WTC11 (cell line): ENCODE measurements at regions not wholly inside any gene's neighbourhood (a gene's known extent, or its start where the extent isn't known, plus 50 kb on each side); places are given as distances from the start of the nearest gene placed in this dataset.

Experiments
- ATAC-seq: fragments of 200-7000 bp; cut with Tn5 transposase; 2 replicates; pipeline ENCODE4 v1.10.0; 2021; ENCODE audit warnings: mild to moderate bottlenecking, moderate library complexity
- CTCF ChIA-PET: fragments of 300-600 bp; sonication (Branson Sonifier 250); formaldehyde crosslinking; loops from one replicate; lab custom pipeline; 2021; ENCODE audit warnings: antibody characterized with exemption; lab: Charles Lee
- POLR2A ChIA-PET: fragments of 350-600 bp; sonication (Branson Sonifier 250); formaldehyde crosslinking; loops from one replicate; lab custom pipeline; 2021; ENCODE audit warnings: antibody characterized with exemption; lab: Charles Lee
- DNase-seq: peaks from one replicate; pipeline ENCODE4 v3.0.0; 2021; ENCODE audit warnings: low spot score
- H3K27ac Mint-ChIP-seq: 2 replicates; pipeline ENCODE4 v1.8.0; 2021; ENCODE audit warnings: mixed read lengths
- H3K27me3 Mint-ChIP-seq: 2 replicates; pipeline ENCODE4 v1.8.0; 2021; ENCODE audit warnings: low read depth, mild to moderate bottlenecking, moderate library complexity, mixed read lengths
- H3K36me3 Mint-ChIP-seq: 2 replicates; pipeline ENCODE4 v1.8.0; 2021; ENCODE audit warnings: mixed read lengths
- H3K4me1 Mint-ChIP-seq: 2 replicates; pipeline ENCODE4 v1.8.0; 2022; ENCODE audit warnings: mixed read lengths
- H3K4me3 Mint-ChIP-seq: 2 replicates; pipeline ENCODE4 v1.8.0; 2021; ENCODE audit warnings: mild to moderate bottlenecking, moderate library complexity, mixed read lengths
- H3K9me3 Mint-ChIP-seq: 2 replicates; pipeline ENCODE4 v1.8.0; 2021; ENCODE audit warnings: mixed read lengths
- ATF3 ChIP-seq: sonication (generic); formaldehyde crosslinking; conservative IDR thresholded peaks from 2 replicates; pipeline ENCODE4 v1.8.1; 2022; ENCODE audit warnings: mild to moderate bottlenecking, missing genetic modification reagents
- CBFB ChIP-seq: sonication (generic); formaldehyde crosslinking; IDR thresholded peaks from 2 replicates; pipeline ENCODE4 v1.8.1; 2022; ENCODE audit warnings: mild to moderate bottlenecking, low read depth, missing genetic modification reagents
- CREB1 ChIP-seq: sonication (generic); formaldehyde crosslinking; IDR thresholded peaks from 2 replicates; pipeline ENCODE4 v1.8.0; 2023; ENCODE audit warnings: mild to moderate bottlenecking, missing genetic modification reagents
- E2F4 ChIP-seq: sonication (generic); formaldehyde crosslinking; IDR thresholded peaks from 2 replicates; pipeline ENCODE4 v1.8.1; 2022; ENCODE audit warnings: low read depth, mild to moderate bottlenecking, moderate library complexity, missing genetic modification reagents, borderline replicate concordance
- GABPB1 ChIP-seq: sonication (generic); formaldehyde crosslinking; IDR thresholded peaks from 2 replicates; pipeline ENCODE4 v1.8.1; 2023; ENCODE audit warnings: mild to moderate bottlenecking, missing genetic modification reagents
- GRHL2 ChIP-seq: fragments of 250-450 bp; sonication (Bioruptor Pico); IDR thresholded peaks from 2 replicates; pipeline ENCODE4 v1.8.0; 2022; ENCODE audit warnings: mild to moderate bottlenecking, moderate library complexity; ENCODE audit not compliant: insufficient replicate concordance, severe bottlenecking
- HMGXB4 ChIP-seq: sonication (generic); formaldehyde crosslinking; IDR thresholded peaks from 2 replicates; pipeline ENCODE4 v1.8.1; 2023; ENCODE audit warnings: mild to moderate bottlenecking, moderate library complexity, missing genetic modification reagents
- MXD4 ChIP-seq: fragments of 250-450 bp; sonication (Bioruptor Pico); IDR thresholded peaks from 2 replicates; pipeline ENCODE4 v1.8.0; 2021; ENCODE audit warnings: mild to moderate bottlenecking, moderate library complexity, borderline replicate concordance
- RORB ChIP-seq: fragments of 250-450 bp; sonication (Bioruptor Pico); IDR thresholded peaks from 2 replicates; pipeline ENCODE4 v1.9.0; 2021; ENCODE audit warnings: mild to moderate bottlenecking
- SOX15 ChIP-seq: fragments of 250-450 bp; sonication (Bioruptor Pico); IDR thresholded peaks from 2 replicates; pipeline ENCODE4 v1.9.0; 2021; ENCODE audit warnings: mild to moderate bottlenecking
- SP1 ChIP-seq: sonication (generic); formaldehyde crosslinking; conservative IDR thresholded peaks from 2 replicates; pipeline ENCODE4 v1.8.1; 2022; ENCODE audit warnings: missing genetic modification reagents
- TCF7 ChIP-seq: sonication (generic); formaldehyde crosslinking; IDR thresholded peaks from 2 replicates; pipeline ENCODE4 v1.8.0; 2022; ENCODE audit warnings: mild to moderate bottlenecking, low read depth, missing genetic modification reagents, moderate library complexity
- TEAD1 ChIP-seq: sonication (generic); formaldehyde crosslinking; IDR thresholded peaks from 2 replicates; pipeline ENCODE4 v1.8.0; 2022; ENCODE audit warnings: mild to moderate bottlenecking, missing genetic modification reagents
- ZBTB21 ChIP-seq: sonication (generic); formaldehyde crosslinking; IDR thresholded peaks from 2 replicates; pipeline ENCODE4 v1.8.1; 2023; ENCODE audit warnings: mild to moderate bottlenecking, missing genetic modification reagents, borderline replicate concordance
- ZNF263 ChIP-seq: sonication (generic); formaldehyde crosslinking; IDR thresholded peaks from 2 replicates; pipeline ENCODE4 v1.8.1; 2022; ENCODE audit warnings: low read depth, mild to moderate bottlenecking, moderate library complexity, missing genetic modification reagents
- ZNF281 ChIP-seq: sonication (generic); formaldehyde crosslinking; IDR thresholded peaks from 2 replicates; pipeline ENCODE4 v1.8.0; 2023; ENCODE audit warnings: mild to moderate bottlenecking, missing genetic modification reagents
- ZNF671 ChIP-seq: fragments of 250-450 bp; sonication (Bioruptor Pico); IDR thresholded peaks from 2 replicates; pipeline ENCODE4 v1.8.0; 2021; ENCODE audit warnings: mild to moderate bottlenecking
- TF ChIP-seq, protein P1 (sequence below): sonication (generic); formaldehyde crosslinking; IDR thresholded peaks from 2 replicates; pipeline ENCODE4 v1.8.1; 2023; ENCODE audit warnings: mild to moderate bottlenecking, missing genetic modification reagents
- TF ChIP-seq, protein P2 (sequence below): sonication (generic); formaldehyde crosslinking; IDR thresholded peaks from 2 replicates; pipeline ENCODE4 v1.8.1; 2023; ENCODE audit warnings: mild to moderate bottlenecking, missing genetic modification reagents, moderate library complexity

DNA sequence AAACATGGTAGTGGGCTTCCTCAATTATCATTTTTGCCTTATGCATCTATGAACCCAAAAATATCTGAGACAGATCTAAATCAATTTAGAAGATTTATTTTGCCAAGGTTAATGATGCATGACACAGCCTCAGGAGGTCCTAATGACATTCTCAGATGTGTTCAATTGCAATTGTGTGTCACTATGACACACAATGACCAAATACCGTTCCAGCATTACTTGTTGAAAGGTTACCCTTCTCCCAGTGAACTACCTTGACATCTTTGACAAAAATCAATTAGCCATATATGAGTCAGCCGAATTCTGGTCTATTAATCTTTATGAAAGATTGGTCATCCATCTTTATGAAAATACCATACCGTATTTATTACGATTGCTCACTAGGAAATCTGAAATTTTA, 592.5 kb upstream of the GJE1 start (continued):
- TF ChIP-seq TCF7 (no peak), E2F4 (CRISPR knock-in tag) (no peak), ATF3 (CRISPR knock-in tag) (no peak)

- POLR2A ChIA-PET, result no interaction called here
- H3K4me1 Mint-ChIP-seq, result peaks cover 31% of the 10 kb centered on the region
- H3K27ac Mint-ChIP-seq, result peak overlapping the region; percentile 14; the same call in 1 of the 2 replicates
- no peak for ATAC-seq
- H3K9me3 Mint-ChIP-seq, result peaks cover 21% of the 10 kb centered on the region
- peaks cover 13% of the 10 kb centered on the region for H3K36me3 Mint-ChIP-seq
- H3K27me3 Mint-ChIP-seq, result no peaks in the 10 kb centered on the region
- CTCF ChIA-PET, result no interaction called here
- TF ChIP-seq SP1 (CRISPR knock-in tag) (no peak), TEAD1 (CRISPR knock-in tag) (no peak), MXD4 (CRISPR knock-in tag) (no peak), SOX15 (no peak), RORB (CRISPR knock-in tag) (no peak), ZNF281 (CRISPR knock-in tag) (no peak), ZNF263 (CRISPR knock-in tag) (no peak), GABPB1 (CRISPR knock-in tag) (no peak), CREB1 (CRISPR knock-in tag) (no peak), CBFB (CRISPR knock-in tag) (no peak), ZBTB21 (CRISPR knock-in tag) (no peak), ZNF671 (no peak), GRHL2 (no peak), HMGXB4 (CRISPR knock-in tag) (no peak)
- TF ChIP-seq, protein P1, sequence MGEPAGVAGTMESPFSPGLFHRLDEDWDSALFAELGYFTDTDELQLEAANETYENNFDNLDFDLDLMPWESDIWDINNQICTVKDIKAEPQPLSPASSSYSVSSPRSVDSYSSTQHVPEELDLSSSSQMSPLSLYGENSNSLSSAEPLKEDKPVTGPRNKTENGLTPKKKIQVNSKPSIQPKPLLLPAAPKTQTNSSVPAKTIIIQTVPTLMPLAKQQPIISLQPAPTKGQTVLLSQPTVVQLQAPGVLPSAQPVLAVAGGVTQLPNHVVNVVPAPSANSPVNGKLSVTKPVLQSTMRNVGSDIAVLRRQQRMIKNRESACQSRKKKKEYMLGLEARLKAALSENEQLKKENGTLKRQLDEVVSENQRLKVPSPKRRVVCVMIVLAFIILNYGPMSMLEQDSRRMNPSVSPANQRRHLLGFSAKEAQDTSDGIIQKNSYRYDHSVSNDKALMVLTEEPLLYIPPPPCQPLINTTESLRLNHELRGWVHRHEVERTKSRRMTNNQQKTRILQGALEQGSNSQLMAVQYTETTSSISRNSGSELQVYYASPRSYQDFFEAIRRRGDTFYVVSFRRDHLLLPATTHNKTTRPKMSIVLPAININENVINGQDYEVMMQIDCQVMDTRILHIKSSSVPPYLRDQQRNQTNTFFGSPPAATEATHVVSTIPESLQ, result no peak
- TF ChIP-seq, protein P2, sequence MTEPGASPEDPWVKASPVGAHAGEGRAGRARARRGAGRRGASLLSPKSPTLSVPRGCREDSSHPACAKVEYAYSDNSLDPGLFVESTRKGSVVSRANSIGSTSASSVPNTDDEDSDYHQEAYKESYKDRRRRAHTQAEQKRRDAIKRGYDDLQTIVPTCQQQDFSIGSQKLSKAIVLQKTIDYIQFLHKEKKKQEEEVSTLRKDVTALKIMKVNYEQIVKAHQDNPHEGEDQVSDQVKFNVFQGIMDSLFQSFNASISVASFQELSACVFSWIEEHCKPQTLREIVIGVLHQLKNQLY (CRISPR knock-in tag), result no peak
- H3K4me3 Mint-ChIP-seq, result no peak overlapping the region
- no peak for DNase-seq
Measured at GRCh38 chr6:141539617-141540016, 593.1 kb upstream of the GJE1 start.
